GM03348 (cell line): ENCODE measurements at regions not wholly inside any gene's neighbourhood (a gene's known extent, or its start where the extent isn't known, plus 50 kb on each side); places are given as distances from the start of the nearest gene placed in this dataset.

Source experiments
- DNase-seq: peaks from one replicate; pipeline ENCODE4 v3.0.0; 2012; ENCODE audit warnings: low spot score

DNA sequence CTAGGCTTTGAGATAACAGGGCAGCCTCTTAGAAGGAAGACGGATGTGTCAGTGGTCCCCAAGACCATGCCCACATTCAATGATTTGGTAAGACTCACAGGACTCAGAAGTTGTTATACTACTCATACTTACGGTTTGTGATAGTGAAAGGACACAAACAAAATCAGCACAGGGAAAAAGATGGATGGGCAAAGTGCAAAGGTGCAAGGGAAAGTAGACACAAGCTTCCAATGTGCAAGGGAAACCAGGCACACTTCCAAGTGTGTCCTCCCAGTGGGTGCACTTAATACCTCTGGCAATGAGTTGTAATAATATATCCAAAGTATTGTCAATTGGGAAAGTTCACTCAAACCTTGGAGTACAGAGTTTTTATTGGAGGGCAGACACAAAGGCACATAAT is 53.8 kb upstream of the VCX start:
- DNase-seq: no peak

- no peak for DNase-seq
Measured at GRCh38 chrX:7788334-7788733, 54.6 kb upstream of the VCX start.

- no peak for DNase-seq
Measured at GRCh38 chrX:7787714-7788113, 55.3 kb upstream of the VCX start.

GRCh38 chrX:7784580-7784979 is 58.4 kb upstream of the VCX start:
- DNase-seq: no peak

- DNase-seq: no peak
Measured at GRCh38 chrX:7779644-7780043, 63.3 kb upstream of the VCX start.

DNA sequence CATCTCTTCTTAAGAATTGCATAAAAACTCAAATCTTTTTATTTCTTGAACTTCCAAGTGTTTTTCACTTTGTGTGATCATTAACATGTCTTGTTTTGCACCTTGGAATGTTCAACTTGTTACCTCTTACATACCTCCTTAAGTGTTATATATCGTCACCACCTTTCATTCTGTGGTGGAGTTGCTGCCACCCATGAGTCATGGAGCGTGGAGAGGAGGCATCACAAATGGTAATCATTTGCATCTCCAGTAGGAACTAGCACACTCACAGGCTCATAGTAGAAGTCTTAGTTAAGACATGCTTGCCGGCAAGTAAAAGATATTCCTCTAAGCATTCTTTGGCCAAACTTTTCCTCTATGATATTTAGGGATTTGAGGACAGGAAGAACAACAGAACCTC is 67.0 kb upstream of the VCX start:
- no peak for DNase-seq

DNA sequence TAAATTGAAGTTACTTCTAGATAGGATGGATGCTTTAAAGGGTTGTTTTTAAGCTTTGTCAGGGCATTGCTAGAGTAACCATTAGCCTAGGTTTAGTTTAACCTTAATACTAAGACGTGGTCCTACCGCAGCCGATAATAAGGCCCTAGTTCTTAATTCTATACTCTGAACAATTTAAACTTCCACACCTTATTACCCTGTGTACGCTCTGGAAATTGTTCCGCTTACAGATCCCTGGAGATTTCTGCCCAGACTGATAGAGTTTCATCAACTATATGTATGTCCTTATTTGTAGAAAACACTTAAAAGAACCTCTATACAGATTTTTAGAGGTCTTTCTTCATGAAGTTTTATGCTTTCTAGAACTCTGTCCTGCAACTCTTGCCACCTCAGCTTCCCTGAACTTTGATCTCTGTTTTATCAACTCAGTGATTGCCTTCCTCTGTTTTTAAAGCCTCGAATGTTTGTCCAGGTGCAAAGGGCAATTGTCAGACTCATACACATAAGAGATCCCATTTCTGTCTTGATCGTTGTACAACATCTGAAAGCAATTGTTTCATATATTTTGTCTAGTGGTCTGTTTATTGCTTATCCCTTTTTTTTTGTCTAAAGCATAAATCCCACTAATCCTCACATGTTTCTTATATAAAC is 71.1 kb upstream of the VCX start:
- DNase-seq: no peak

DNA sequence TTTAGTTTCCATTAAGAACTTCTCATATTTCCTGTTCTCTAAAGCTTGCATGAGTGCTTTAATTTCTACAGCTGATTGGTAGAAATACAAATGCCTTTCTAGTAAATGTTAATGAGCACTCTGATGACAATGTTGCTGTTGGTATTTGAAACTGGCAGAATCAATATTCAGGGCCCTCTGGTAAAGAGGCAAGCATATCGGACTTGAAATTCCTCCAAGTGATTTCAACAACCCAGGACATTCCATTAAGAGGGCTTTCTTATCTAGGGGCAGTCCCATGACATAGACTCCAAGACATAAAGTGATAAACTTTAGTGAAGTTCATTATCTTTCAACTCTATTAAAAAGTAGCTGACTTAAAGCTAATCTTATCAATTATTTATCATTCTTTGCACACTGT is 83.1 kb upstream of the VCX start:
- DNase-seq: no peak

- DNase-seq: no peak
Measured at GRCh38 chrX:7746856-7747255, 96.1 kb upstream of the VCX start.

DNA sequence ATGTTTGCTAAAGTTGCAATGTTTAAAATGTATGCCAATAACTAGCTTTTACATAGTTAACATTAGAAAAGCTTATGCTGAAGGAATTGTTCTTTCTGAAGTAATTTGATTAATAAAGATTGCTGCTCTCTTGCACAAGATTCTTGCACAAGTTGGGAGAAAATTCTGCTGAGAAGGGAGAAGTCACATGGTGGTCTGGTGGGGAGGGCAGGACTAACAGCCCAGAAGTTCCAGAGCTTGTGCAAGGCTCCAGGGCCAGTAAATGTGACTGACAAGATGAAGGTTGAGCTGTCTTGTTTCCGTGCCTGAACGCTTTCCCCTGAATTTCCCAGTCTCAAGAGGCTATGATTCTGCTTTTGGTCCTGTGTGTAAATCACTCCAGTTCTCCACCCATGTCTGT is 112.9 kb upstream of the VCX start:
- DNase-seq: no peak

GRCh38 chrX:7720519-7720918 is 122.5 kb upstream of the VCX start:
- no peak for DNase-seq

DNA sequence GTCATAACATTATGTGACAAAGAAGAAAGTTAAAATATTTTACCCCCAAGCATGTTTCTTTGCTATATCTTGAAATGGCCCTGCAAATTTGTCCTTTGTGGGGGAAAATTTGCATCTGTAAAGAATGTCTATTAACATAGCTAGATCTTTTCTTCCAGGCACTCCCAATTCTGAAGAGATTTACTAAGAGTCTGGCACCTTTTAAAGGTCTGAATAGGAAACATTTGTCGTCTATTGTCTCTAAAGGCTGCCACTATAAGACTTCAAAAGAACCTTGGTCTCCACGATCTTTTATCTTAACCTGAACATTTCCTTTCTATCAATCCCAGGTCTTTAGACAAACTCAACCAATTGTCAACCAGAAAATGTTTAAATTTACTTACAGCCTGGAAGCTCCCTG is 128.6 kb upstream of the VCX start:
- DNase-seq: no peak

- DNase-seq: no peak
Measured at GRCh38 chrX:7711167-7711566, 131.8 kb upstream of the VCX start.

GRCh38 chrX:7709845-7710244 is 133.1 kb upstream of the VCX start:
- DNase-seq: no peak

- peak; percentile 2 for DNase-seq
Measured at GRCh38 chrX:7706032-7706431, 136.9 kb upstream of the VCX start.

DNA sequence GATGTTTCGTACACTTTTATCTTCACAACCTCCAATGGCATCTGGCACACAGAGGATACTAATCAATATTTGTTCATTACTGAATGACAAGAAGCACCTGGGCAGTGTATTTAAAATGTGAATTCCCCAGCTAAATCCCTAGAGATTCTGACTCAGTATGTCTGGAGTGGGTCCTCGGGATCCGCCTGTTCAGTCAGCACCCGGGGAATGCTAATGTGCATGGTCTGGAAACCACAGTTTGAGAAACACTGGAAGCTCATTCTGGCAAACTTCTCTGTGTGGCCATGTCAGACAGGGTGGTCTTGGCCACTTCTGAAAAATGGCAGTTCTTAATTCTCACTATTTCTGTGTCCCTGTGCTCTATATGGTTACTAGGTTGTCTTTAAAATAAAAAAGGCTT is 138.8 kb upstream of the VCX start:
- peak; percentile 6 for DNase-seq

- DNase-seq: no peak
Measured at GRCh38 chrX:7698248-7698647, 144.7 kb upstream of the VCX start.

- DNase-seq: no peak
Measured at GRCh38 chrX:7690842-7691241, 152.1 kb upstream of the VCX start.

- no peak for DNase-seq
Measured at GRCh38 chrX:7689791-7690412, 153.1 kb upstream of the VCX start.

GRCh38 chrX:7680181-7680580 is 162.8 kb upstream of the VCX start:
- DNase-seq: no peak

- DNase-seq: no peak
Measured at GRCh38 chrX:7654316-7654715, 188.7 kb upstream of the VCX start.

DNA sequence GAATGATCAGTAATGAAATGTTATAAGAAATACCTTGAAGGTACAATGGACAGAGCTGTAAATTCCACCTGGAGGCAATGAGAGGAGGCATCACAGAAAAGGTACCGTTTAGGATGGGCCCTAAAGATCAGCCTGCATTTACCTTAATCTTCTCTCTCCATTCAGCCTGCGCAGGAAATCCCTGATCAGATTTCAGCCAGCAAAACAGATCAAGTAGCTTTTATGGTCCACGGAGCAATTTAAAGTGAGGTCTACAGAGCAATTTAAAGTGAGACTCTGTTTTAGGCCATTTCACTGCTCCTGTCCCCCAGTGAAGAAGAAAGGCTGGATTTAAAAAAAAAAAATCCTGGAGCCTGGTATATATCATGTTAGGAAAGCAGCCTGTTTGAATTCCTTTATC is 195.1 kb upstream of the VCX start:
- no peak for DNase-seq

- DNase-seq: no peak
Measured at GRCh38 chrX:7641141-7641540, 201.8 kb upstream of the VCX start.

- DNase-seq: no peak
Measured at GRCh38 chrX:7640392-7640791, 202.6 kb upstream of the VCX start.
